ENCODE measurements at regions not wholly inside any gene's neighbourhood (a gene's known extent, or its start where the extent isn't known, plus 50 kb on each side); places are given as distances from the start of the nearest gene placed in this dataset.

- DNase-seq, result no peak
Measured at GRCh38 chr4:81650606-81651242, 179.0 kb upstream of the RASGEF1B start.

DNA sequence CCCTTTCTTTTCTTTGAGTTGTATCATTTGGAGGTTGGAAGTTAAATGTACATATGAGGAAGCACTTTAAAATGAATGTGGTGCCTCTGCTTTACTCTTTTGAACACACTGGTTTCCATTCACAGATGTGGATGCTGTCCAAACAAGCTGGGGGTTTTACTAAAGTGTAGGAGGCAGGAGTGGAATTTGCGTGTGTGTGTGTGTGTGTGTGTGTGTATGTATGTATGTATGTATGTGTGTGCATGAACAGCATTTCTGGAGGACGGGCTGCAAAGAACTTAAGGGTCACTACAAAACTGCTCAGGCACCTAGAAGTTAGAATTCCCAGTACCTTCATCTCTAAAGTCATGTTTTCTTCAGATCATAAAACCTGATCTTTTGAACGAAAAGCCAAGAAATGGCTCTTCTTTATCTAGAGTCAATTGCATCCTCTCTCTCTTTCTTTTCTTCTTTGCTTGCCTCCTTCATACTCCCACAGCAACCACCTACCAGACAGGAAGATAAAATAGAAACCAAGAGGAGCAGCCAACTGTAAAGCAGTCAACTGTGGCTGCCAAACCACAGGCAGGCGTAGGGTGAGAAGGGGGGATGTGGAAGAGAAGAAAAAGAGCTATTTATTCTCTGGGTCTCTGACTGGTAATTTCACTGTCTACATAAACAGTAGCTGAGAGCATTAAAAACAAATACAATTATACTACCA, 177.0 kb upstream of the RASGEF1B start:
- DNase-seq, result peak; percentile 52

GRCh38 chr4:81647388-81647787, 175.7 kb upstream of the RASGEF1B start:
- DNase-seq, result no peak

- no peak for DNase-seq
Measured at GRCh38 chr4:81642543-81642942, 170.8 kb upstream of the RASGEF1B start.

DNA sequence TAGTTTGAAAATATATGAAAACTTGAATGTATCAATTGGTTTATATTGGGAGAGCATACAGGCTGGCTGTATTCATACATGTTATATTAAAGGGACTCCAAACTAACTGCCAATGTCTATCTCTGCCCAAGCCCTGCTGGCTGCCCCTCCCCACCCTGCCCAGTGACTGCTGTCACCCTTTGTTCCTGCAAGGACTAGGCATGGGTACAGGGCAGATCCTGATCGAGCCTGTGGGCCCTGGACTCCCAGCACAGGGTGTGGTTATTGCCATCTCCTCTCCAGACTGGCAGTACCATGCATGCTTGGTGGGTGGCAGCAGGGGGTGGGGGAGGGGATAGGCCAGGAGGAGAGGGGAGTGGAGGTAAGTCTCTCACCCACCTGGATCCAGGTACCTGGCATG, 167.5 kb upstream of the RASGEF1B start:
- DNase-seq, result no peak

DNA sequence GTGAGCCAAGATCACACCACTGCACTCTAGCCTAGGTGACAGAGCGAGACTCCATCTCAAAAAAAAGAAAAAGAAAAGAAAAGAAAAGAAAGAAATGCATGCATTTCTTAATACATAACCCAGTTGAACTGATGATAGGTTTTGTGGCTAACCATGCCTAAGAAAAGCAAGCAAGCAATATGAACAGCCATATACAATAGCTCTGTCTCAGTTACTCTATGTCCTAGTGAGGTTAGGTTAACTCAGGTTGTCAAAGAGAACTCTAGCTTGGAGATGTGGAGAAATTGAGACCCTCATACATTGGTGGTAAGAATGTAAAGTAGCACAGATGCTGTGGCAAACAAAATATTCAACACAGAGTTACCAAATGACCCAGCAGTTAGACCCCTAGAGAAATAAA, 167.0 kb upstream of the RASGEF1B start:
- no peak for DNase-seq

- peak; percentile 65 for DNase-seq
Measured at GRCh38 chr4:81635739-81636138, 164.0 kb upstream of the RASGEF1B start.

DNA sequence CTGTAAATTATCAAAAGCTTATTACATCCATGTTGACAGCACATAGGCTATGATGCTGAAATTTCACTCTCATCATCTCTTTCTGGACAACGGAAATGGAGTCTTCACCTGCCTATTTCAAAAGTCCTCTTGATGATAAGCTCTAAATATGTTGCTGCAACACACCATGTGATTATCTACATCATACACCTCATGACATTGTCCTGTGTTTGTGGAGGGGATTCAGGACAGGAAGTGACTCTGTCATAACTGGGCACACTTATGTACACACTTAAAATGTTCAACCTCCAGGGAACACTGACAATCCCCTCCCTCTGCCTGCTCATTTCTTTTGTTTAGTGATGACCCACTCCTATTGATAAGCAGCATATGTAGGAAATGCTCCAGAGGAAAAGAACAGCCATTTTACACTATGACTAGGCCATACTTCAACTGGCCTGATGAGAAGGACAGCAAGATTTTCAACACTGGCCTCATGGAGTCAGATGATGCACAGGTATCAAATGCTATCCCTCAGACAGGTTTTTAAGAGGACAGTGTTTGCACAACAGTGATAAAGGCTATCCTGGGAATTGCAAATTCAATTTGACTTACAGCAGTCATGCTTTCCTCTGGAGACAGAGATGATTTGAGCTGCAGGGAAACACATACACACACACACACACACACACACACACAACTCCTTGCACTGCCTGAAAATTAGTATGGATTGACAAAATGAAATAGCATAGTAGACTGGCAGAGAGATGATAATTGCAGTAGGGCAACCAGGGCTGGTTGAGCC, 163.3 kb upstream of the RASGEF1B start:
- no peak for DNase-seq

GRCh38 chr4:81634165-81634564, 162.5 kb upstream of the RASGEF1B start:
- no peak for DNase-seq

DNA sequence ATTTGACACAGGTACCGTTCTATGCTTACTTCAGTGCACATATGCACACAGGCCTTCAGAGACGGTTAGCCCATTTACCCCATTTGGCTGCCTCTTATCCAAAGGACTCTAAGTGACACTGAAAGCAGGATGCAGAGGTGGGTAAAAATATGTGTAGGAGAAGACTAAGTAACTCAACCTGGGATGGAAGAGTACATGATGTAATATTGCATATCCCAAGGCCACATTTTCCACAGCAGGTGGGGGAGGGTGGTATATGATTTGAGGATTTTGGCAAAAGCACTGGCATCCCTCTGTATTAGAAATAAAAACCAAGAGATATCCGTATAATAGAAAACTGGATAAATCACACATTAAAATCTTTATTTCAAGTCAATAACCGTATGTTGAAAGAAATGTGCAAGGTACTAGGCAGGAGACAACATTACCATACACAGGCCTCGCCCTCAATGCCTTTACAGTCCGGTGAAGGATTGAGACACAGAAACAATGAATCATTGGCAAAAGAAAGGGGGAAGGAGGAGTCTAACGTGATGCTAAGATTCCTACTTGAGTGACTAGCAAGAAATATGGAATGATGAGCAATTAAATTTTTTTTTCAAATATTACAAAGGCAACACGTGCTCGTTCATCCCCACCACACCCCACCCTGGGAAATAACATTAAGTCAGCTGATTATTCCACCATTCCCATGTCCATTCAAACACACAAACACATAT, 161.0 kb upstream of the RASGEF1B start:
- no peak for DNase-seq

- DNase-seq, result no peak
Measured at GRCh38 chr4:81631958-81632441, 160.3 kb upstream of the RASGEF1B start.

- no peak for DNase-seq
Measured at GRCh38 chr4:81629366-81629765, 157.7 kb upstream of the RASGEF1B start.

GRCh38 chr4:81628489-81628888, 156.8 kb upstream of the RASGEF1B start:
- DNase-seq, result no peak

GRCh38 chr4:81627590-81627989, 155.9 kb upstream of the RASGEF1B start:
- DNase-seq, result no peak

GRCh38 chr4:81626851-81627250, 155.1 kb upstream of the RASGEF1B start:
- no peak for DNase-seq

DNA sequence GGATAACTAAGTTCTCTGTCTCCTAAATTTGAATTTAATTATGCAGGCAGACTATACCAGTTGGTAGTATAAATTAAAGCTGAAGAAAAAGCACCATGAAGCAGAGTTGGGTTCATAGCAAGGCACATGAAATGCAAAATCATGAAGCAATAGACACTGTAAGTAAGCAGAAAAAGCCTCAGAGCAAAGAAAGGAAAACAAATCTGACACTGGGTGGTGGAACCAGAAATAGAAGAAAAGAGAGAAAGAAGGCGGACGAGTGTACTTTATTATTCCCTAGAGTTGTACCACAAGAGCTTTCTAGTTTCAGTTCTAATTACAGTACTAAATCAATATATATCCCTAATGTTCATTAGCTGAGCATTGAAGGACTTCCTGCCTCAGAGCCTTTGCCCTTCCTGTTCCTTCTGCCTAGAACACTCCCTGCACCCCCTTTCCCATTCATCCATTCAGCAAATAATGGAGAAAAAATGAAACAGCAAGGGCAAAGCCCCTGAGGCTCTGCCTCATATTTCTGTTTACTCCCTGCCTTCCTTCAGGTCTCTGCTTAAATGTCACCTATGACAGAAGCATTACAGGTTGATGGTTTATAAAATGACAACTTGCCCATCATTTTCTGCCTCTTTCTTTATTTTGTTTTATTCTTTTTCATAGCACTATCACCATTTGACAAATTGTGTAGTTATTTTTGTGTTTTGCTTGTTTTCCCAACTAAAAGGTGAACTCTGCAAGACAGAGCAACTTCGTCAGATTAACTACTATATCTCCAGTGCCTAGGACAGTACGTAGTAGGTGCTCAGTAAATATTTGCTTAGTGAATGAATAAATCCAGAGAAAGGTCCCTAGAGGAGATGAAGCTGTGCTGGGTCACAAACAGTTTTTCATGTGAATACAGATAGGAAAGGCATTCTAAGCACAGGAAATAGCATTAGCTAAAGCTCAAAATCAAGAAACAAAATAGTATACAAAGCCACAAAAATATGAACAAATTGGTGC, 154.0 kb upstream of the RASGEF1B start:
- no peak for DNase-seq

GRCh38 chr4:81623434-81623833, 151.7 kb upstream of the RASGEF1B start:
- DNase-seq, result no peak

DNA sequence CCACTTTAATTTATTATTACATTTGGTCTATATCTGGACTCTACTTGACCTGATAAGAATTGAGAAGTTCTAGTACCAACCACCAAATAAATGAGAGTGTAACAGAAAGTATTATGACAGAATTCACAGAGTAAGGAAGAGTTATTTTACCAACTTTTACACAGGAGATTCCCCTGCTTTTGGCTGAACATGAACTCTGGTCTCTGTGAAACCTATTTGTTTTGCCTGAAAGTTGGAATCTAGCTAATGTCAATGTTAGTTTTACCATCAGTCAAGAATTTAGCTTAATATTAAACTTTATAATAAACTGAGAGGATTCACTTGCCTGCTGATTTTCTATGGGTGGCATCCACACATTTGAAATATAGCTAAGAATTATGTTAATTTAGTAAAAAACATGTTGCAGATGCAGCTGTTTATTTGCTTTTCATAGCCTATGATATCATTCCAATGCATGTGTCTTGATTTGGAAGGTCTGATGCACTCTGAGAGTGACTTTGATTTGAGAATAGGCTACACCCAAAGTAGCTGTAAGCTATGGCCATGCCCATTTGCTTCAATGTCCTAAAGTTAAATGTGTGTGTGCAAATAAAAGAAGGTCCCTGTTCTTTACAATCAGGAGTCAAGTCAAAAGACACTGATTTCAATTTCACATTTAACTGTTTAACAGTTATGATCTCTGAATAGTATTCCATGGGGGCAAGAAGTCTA, 150.9 kb upstream of the RASGEF1B start:
- no peak for DNase-seq

GRCh38 chr4:81622028-81622427, 150.3 kb upstream of the RASGEF1B start:
- DNase-seq, result no peak

GRCh38 chr4:81621490-81621889, 149.8 kb upstream of the RASGEF1B start:
- DNase-seq, result no peak

- no peak for DNase-seq
Measured at GRCh38 chr4:81620442-81620841, 148.7 kb upstream of the RASGEF1B start.

All from CD4-positive, alpha-beta T cell treated with Interleukin-15 for 1 hour (primary cell).